Right lobe of liver (tissue), 6 donors: ENCODE measurements at regions not wholly inside any gene's neighbourhood (a gene's known extent, or its start where the extent isn't known, plus 50 kb on each side); places are given as distances from the start of the nearest gene placed in this dataset.

Experiments
- ATAC-seq, 4 donors: fragments of 200-7000 bp; cut with Tn5 transposase; one replicate each; pipeline ENCODE4 v1.9.1; 2020; ENCODE audit warnings: mild to moderate bottlenecking in 4 of 4, moderate library complexity in 4 of 4
- DNase-seq, 3 donors: peaks; one replicate each; pipeline ENCODE4 v3.0.0-alpha.2; 2020
- H3K27ac ChIP-seq, 3 donors: fragments of 200-600 bp; one replicate each; pipeline ENCODE4 v1.8.0; 2022
- H3K27me3 ChIP-seq, 2 donors: fragments of 200-600 bp; one replicate each; pipeline ENCODE4 v1.8.0; 2022
- H3K36me3 ChIP-seq, 4 donors: fragments of 200-600 bp; sonication (generic) in 1 of 4; one replicate each; pipeline versions ENCODE4 v1.5.1 to v1.8.0; 2017 to 2022; ENCODE audit warnings: control low read depth in 1 of 4
- H3K4me1 ChIP-seq, 4 donors: fragments of 200-600 bp; sonication (generic) in 1 of 4; one replicate each; pipeline versions ENCODE4 v1.5.1 to v1.8.0; 2017 to 2022; ENCODE audit warnings: control low read depth in 1 of 4
- H3K4me3 ChIP-seq, 3 donors: fragments of 200-600 bp; one replicate each; pipeline ENCODE4 v1.8.0; 2022
- H3K9me3 ChIP-seq, 4 donors: fragments of 200-600 bp; sonication (generic) in 1 of 4; one replicate each; pipeline versions ENCODE4 v1.5.1 to v1.8.0; 2017 to 2022; ENCODE audit warnings: control low read depth in 1 of 4
- POLR2A ChIP-seq: fragments of 450-650 bp; IDR thresholded peaks from one replicate; pipeline ENCODE4 v1.6.1; 2017; ENCODE audit warnings: antibody characterized with exemption, mild to moderate bottlenecking
- WGBS: methylation state at CpG from one replicate; pipeline ENCODE4 v1.1.6; 2018; ENCODE audit warnings: low coverage, low lambda C conversion rate; ENCODE audit not compliant: insufficient coverage; ENCODE audit errors: missing lambda C conversion rate; 5-methylcytosine and 5-hydroxymethylcytosine counted together
- intact Hi-C, 2 donors: fragments of 100-400 bp; cut with DNase I; formaldehyde crosslinking; loops; one replicate each; pipeline versions ENCODE4 v1.11.2 to v1.14.1; 2022
- TF ChIP-seq, protein P1 (sequence below), 4 donors: fragments of 200-600 bp in 3 of 4; fragments of 450-650 bp in 1 of 4; IDR thresholded peaks; one replicate each; pipeline versions ENCODE4 v1.5.1 to v1.8.0; 2016 to 2022; ENCODE audit warnings: antibody characterized with exemption in 4 of 4, mild to moderate bottlenecking in 2 of 4
- donor health status: DM: no; HTN: yes; CAD: no.
- donor health status: DM: no; HTN: no; CAD: no.
- donor health status: DM: no; HTN: no; CAD: no.
- donor health status: DM: no; HTN: yes; CAD: no.
- donor health status: DM: no; HTN: yes; CAD: no.

DNA sequence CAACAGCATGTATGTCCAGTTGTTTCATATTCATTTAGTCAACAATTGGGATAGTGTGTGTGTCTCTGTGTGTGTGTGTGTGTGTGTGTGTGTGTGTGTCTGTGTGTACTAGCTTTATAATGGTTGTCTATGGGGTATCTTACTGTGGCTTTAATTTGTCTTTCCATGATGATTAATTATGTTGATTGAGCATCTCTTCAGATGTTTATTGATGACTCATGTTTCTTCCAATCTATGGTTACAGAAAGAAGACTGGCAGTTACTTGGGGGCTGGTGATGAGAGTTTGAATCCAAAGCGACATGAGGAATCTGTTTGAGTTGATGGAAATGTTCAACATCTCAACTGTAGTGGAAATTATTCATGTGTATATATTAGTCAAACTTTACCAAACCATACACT lies 440.1 kb downstream of the ZNF385D start:
- Histone ChIP-seq H3K9me3 (no peaks in the 10 kb centered on the region), H3K36me3 (no peaks in the 10 kb centered on the region), H3K4me1 (no peaks in the 10 kb centered on the region), H3K27ac (no peak overlapping the region), H3K4me3 (no peak overlapping the region), H3K27me3 (no peaks in the 10 kb centered on the region)
- TF ChIP-seq POLR2A: no peak
- TF ChIP-seq, protein P1, sequence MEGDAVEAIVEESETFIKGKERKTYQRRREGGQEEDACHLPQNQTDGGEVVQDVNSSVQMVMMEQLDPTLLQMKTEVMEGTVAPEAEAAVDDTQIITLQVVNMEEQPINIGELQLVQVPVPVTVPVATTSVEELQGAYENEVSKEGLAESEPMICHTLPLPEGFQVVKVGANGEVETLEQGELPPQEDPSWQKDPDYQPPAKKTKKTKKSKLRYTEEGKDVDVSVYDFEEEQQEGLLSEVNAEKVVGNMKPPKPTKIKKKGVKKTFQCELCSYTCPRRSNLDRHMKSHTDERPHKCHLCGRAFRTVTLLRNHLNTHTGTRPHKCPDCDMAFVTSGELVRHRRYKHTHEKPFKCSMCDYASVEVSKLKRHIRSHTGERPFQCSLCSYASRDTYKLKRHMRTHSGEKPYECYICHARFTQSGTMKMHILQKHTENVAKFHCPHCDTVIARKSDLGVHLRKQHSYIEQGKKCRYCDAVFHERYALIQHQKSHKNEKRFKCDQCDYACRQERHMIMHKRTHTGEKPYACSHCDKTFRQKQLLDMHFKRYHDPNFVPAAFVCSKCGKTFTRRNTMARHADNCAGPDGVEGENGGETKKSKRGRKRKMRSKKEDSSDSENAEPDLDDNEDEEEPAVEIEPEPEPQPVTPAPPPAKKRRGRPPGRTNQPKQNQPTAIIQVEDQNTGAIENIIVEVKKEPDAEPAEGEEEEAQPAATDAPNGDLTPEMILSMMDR (IDR thresholded peaks at IDR 0.05): no peak
- intact Hi-C loops: no loop called here
- DNase-seq (no peak), ATAC-seq (no peak)
- WGBS: 71% methylated on average over 1 of the region's 1 CpG

DNA sequence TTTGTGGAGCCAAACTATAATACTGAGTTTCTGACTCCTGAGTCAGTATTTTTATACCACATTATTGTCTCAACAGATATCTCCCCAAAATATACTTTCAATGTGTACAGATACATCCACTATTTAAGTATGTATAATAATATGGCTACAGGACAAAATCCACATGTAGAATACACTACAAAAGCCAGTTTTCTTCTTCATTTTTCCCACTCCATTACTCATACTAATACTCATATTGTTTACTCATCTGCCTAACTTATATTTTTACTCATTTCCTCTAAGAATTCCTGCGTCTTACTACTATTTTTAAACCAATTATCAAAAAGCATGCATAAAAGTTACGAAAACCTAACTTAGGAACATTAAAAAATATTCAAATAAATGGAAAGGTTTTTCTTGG lies 440.8 kb downstream of the ZNF385D start:
- ATAC-seq: no peak
- Histone ChIP-seq H3K27me3 (no peaks in the 10 kb centered on the region), H3K4me3 (no peak overlapping the region), H3K9me3 (no peaks in the 10 kb centered on the region), H3K36me3 (no peaks in the 10 kb centered on the region), H3K4me1 (no peaks in the 10 kb centered on the region), H3K27ac (no peak overlapping the region)
- intact Hi-C loops: no loop called here
- no peak for DNase-seq
- 29% methylated on average over 2 of the region's 2 CpGs for WGBS
- TF ChIP-seq, protein P1 (IDR thresholded peaks at IDR 0.05): no peak
- TF ChIP-seq POLR2A: no peak

DNA sequence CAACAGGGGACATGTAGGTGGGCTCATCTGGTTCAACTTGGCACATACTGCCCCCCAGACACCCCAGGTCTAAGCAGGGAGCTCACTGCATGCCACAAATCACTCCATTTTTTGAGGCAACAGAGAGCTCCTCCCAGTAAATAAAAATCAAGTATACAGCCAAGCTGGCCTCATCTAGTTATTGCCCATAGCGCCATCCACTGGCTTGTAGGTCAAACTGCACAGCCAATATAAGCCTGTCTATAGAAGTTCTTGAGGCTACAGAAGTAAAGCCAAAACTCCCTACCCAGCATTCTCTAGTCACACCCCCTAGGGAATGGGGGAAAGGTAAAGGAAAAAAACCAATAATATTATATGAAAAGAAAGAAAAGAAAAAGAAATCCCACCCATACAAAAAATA lies 453.7 kb downstream of the ZNF385D start:
- DNase-seq (no peak), ATAC-seq (no peak)
- Histone ChIP-seq H3K4me3 (no peak overlapping the region), H3K9me3 (no peaks in the 10 kb centered on the region), H3K27ac (no peak overlapping the region), H3K4me1 (no peaks in the 10 kb centered on the region), H3K27me3 (no peaks in the 10 kb centered on the region), H3K36me3 (no peaks in the 10 kb centered on the region)
- intact Hi-C loops: no loop called here
- TF ChIP-seq, protein P1 (IDR thresholded peaks at IDR 0.05): no peak
- 0% methylated on average over 1 of the region's 1 CpG for WGBS

DNA sequence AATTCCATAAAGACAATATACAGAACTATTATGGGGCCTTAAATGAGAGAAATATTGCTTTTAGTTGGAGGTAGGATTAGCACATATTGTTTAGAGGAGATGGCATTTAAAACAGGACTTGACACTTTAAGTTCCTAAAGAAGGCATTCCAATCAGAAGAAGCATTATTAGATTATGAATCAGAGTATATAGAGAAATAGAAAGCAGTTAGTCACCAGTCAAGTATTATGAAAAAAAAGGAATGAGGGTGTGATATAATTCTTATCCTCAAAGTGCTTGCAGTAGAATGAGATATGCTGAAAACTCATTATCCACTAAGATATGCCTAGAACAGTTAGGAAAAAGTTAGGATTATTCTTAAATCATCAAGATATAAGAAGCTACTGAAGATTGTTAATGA lies 456.2 kb downstream of the ZNF385D start:
- DNase-seq (no peak), ATAC-seq (no peak)
- H3K36me3 ChIP-seq: no peaks in the 10 kb centered on the region
- H3K27me3 ChIP-seq: no peaks in the 10 kb centered on the region
- H3K27ac ChIP-seq: no peak overlapping the region
- no peaks in the 10 kb centered on the region for H3K4me1 ChIP-seq
- H3K4me3 ChIP-seq: no peak overlapping the region
- intact Hi-C loops: no loop called here
- TF ChIP-seq, protein P1 (IDR thresholded peaks at IDR 0.05): no peak
- no peak for TF ChIP-seq POLR2A
- no peaks in the 10 kb centered on the region for H3K9me3 ChIP-seq

DNA sequence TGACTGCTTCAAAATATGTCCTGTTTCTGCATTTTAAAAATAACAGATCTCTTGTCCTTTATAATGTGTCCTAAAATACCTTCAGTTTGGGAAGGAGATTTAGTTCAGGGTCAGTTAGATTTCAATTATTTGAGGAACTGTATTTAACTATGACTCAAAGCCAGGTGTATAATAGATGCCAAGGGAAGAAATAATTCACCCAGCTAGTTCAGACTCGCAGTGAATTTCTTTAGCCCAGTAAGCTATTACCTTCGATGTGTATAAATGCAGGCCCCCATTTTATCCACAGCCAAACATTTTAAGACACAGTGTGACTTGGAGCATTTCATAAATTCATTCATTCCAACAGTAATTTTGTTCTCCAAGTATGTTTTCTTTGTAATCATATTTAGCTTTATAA lies 458.0 kb downstream of the ZNF385D start:
- intact Hi-C loops: no loop called here
- Histone ChIP-seq H3K4me3 (no peak overlapping the region), H3K4me1 (no peaks in the 10 kb centered on the region), H3K27me3 (no peaks in the 10 kb centered on the region), H3K9me3 (no peaks in the 10 kb centered on the region), H3K27ac (no peak overlapping the region), H3K36me3 (no peaks in the 10 kb centered on the region)
- DNase-seq: no peak
- no peak for ATAC-seq
- TF ChIP-seq POLR2A: no peak
- TF ChIP-seq, protein P1 (IDR thresholded peaks at IDR 0.05): no peak
- WGBS: 60% methylated on average over 2 of the region's 2 CpGs
